Chondrocyte (in vitro differentiated cells): ENCODE measurements at regions not wholly inside any gene's neighbourhood (a gene's known extent, or its start where the extent isn't known, plus 50 kb on each side); places are given as distances from the start of the nearest gene placed in this dataset.
A peak's percentile ranks its signal among the peaks of the same experiment; 100 is the strongest.

ENCODE experiments used
- DNase-seq: peaks from one replicate; pipeline ENCODE4 v3.0.0; 2021; ENCODE audit warnings: mixed read lengths, low spot score
- H3K27ac Mint-ChIP-seq: one replicate; pipeline ENCODE4 v1.8.0; 2021; ENCODE audit warnings: mild to moderate bottlenecking, moderate library complexity, mixed read lengths; ENCODE audit not compliant: unreplicated experiment
- H3K27me3 Mint-ChIP-seq: 2 replicates; pipeline ENCODE4 v1.8.0; 2021; ENCODE audit warnings: low read depth, mixed read lengths
- H3K36me3 Mint-ChIP-seq: 2 replicates; pipeline ENCODE4 v1.8.0; 2021; ENCODE audit warnings: low read depth, mixed read lengths
- H3K4me1 Mint-ChIP-seq: 2 replicates; pipeline ENCODE4 v1.8.0; 2021; ENCODE audit warnings: low read depth, mild to moderate bottlenecking, mixed read lengths
- H3K4me3 Mint-ChIP-seq: one replicate; pipeline ENCODE4 v1.8.0; 2021; ENCODE audit warnings: mild to moderate bottlenecking, moderate library complexity, mixed read lengths; ENCODE audit not compliant: unreplicated experiment
- H3K9me3 Mint-ChIP-seq: 2 replicates; pipeline ENCODE4 v1.8.0; 2021; ENCODE audit warnings: low read depth, mixed read lengths
- TF ChIP-seq, protein P1 (sequence below): fragments of 200-600 bp; sonication (generic); IDR thresholded peaks from 2 replicates; pipeline ENCODE4 v1.5.0; 2021; ENCODE audit warnings: antibody characterized with exemption, mild to moderate bottlenecking, moderate library complexity

DNA sequence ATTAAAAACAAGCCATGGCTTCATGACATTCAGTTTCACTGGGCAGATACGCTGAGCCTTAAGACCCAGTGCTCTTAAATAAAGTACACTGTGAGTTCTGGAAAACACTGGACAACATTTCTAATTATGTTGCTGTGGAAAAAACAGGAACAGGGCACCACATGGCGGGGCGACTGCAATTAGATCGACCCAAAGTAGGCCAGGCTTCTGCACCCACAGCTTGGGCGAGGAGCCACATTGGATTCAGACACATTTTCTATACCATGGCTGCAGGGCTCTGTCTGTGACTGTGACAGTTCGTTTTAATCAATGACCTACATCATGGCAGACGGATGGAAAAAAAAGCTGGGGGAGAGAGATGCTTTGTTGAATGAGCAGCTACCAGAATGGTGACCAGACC lies 227.2 kb upstream of the HS6ST1 start:
- Mint-ChIP-seq H3K36me3 (peaks cover 2% of the 10 kb centered on the region), H3K9me3 (no peaks in the 10 kb centered on the region), H3K4me1 (peaks cover 7% of the 10 kb centered on the region), H3K27me3 (peaks cover 3% of the 10 kb centered on the region), H3K27ac (no peak overlapping the region), H3K4me3 (no peak overlapping the region)
- no peak for DNase-seq
- TF ChIP-seq, protein P1, sequence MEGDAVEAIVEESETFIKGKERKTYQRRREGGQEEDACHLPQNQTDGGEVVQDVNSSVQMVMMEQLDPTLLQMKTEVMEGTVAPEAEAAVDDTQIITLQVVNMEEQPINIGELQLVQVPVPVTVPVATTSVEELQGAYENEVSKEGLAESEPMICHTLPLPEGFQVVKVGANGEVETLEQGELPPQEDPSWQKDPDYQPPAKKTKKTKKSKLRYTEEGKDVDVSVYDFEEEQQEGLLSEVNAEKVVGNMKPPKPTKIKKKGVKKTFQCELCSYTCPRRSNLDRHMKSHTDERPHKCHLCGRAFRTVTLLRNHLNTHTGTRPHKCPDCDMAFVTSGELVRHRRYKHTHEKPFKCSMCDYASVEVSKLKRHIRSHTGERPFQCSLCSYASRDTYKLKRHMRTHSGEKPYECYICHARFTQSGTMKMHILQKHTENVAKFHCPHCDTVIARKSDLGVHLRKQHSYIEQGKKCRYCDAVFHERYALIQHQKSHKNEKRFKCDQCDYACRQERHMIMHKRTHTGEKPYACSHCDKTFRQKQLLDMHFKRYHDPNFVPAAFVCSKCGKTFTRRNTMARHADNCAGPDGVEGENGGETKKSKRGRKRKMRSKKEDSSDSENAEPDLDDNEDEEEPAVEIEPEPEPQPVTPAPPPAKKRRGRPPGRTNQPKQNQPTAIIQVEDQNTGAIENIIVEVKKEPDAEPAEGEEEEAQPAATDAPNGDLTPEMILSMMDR: no peak

DNA sequence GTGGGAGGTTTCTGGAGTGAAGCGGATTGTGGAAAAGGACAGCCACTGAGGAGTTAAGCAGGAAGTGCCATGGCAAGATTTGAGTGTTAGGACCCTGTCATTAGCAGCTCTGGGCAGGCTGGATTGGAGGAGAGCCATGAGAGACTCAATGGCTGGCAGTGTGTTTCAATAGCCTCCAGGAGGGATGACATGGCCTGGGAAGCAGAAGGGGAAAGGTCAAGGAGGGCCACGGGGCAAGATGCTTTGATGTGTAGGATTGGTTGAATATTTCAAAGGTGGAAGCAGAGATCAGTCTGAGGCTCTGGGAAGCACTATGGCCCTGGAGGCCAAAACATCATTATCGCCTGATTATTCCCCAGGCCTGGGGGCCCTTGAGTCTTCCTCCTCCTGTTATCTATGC lies 229.0 kb upstream of the HS6ST1 start:
- H3K4me1 Mint-ChIP-seq: peaks cover 7% of the 10 kb centered on the region
- no peak for DNase-seq
- no peaks in the 10 kb centered on the region for H3K9me3 Mint-ChIP-seq
- H3K4me3 Mint-ChIP-seq: no peak overlapping the region
- H3K27ac Mint-ChIP-seq: no peak overlapping the region
- H3K36me3 Mint-ChIP-seq: peaks cover 2% of the 10 kb centered on the region
- TF ChIP-seq, protein P1: no peak
- peaks cover 3% of the 10 kb centered on the region for H3K27me3 Mint-ChIP-seq

DNA sequence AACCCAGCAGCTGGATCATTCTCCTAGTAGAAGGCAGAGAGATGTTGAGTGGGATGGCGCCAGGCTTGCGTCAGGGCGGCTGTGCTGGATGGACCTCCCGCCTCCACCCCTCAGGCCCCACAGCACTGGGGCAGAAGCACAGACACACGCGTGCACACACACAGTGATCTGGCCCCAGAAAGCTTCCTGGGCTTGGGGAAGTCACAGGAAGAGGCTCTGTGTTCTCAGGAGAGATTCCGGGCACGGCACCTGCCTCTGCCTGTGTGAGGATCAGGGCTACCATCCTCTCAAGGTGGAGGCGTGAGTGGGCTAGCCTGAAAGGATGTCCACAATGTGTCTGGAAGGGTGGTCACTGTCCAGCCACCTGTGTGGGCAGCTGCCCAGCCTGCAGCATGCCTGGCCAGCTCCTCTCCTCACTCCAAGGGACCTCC lies 229.8 kb upstream of the HS6ST1 start:
- peaks cover 2% of the 10 kb centered on the region for H3K36me3 Mint-ChIP-seq
- peaks cover 3% of the 10 kb centered on the region for H3K27me3 Mint-ChIP-seq
- peaks cover 7% of the 10 kb centered on the region for H3K4me1 Mint-ChIP-seq
- TF ChIP-seq, protein P1: no peak
- H3K27ac Mint-ChIP-seq: no peak overlapping the region
- no peak overlapping the region for H3K4me3 Mint-ChIP-seq
- DNase-seq: peak; percentile 75
- H3K9me3 Mint-ChIP-seq: no peaks in the 10 kb centered on the region

DNA sequence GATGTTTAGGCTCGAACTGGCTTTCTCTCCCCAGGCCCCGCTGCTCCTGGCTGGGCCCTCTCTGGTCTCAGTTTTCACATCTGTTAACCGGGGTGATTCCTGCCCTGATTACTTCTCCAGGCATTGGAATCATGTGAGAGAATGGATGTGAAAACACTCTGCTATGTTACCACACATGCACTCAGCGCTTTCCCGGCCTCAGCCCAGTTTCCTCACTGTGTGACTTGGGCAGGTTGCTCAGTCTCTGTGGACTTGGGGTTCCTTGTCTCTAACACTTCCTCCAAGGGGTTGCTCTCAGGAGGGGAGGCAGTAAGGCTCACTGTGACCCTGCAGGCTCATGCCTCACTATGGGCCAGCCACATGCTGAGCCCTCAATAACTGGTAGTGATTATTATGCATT lies 230.4 kb upstream of the HS6ST1 start:
- H3K27ac Mint-ChIP-seq: no peak overlapping the region

DNA sequence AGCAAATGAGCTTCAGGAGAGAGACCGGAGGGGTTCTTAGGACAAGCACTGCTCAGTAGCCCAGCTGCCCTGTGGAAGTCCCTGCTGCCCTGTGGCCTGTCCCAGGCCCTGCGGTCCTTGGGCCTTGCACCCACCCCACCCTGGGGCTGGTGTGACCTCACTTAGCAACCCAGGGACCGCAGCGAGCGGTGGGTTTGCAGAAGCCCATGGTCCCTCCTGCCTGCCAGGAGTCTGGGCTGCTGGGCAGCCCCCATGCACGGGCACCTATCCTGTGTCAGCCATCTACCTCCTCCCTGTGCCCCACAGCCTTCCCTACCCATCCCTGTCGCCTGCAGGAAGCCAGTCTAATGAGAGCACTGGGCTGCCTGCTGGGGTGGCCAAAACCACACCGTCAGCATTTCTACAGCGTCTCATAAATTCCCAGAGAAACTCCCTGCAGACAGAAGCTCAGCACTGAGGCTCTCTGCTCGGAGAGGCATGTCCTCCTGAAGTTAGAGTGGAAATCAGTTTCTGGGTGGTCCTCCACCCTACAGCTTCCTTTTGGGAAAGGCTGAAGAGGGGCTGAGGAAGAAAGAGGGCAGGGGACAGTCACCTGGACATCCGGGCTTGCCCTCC lies 231.1 kb upstream of the HS6ST1 start:
- peaks cover 7% of the 10 kb centered on the region for H3K4me1 Mint-ChIP-seq
- no peak overlapping the region for H3K27ac Mint-ChIP-seq
- DNase-seq: peak; percentile 86
- H3K36me3 Mint-ChIP-seq: peaks cover 3% of the 10 kb centered on the region
- peaks cover 2% of the 10 kb centered on the region for H3K27me3 Mint-ChIP-seq
- TF ChIP-seq, protein P1: no peak
- H3K9me3 Mint-ChIP-seq: peaks cover 4% of the 10 kb centered on the region
- no peak overlapping the region for H3K4me3 Mint-ChIP-seq

More for the DNA sequence above, 230.4 kb upstream of the HS6ST1 start:
- Mint-ChIP-seq H3K4me1 (peaks cover 7% of the 10 kb centered on the region), H3K9me3 (no peaks in the 10 kb centered on the region), H3K27me3 (peaks cover 3% of the 10 kb centered on the region), H3K4me3 (no peak overlapping the region), H3K36me3 (peaks cover 2% of the 10 kb centered on the region)
- DNase-seq: no peak
- TF ChIP-seq, protein P1: no peak
